Fibroblast of mammary gland (primary cell): ENCODE measurements at regions not wholly inside any gene's neighbourhood (a gene's known extent, or its start where the extent isn't known, plus 50 kb on each side); places are given as distances from the start of the nearest gene placed in this dataset.

ENCODE experiments used
- DNase-seq: peaks from one replicate; pipeline ENCODE4 v3.0.0-alpha.2; 2010; ENCODE audit warnings: low read depth
- H3K4me3 ChIP-seq: 2 replicates; pipeline ENCODE4 v1.5.1; 2011; ENCODE audit warnings: low read depth, mild to moderate bottlenecking, low read length, moderate library complexity; ENCODE audit not compliant: control insufficient read depth
- TF ChIP-seq, protein P1 (sequence below): conservative IDR thresholded peaks from 2 replicates; pipeline ENCODE4 v1.5.1; 2011; ENCODE audit warnings: low read depth, low read length, inconsistent platforms; ENCODE audit not compliant: control insufficient read depth, insufficient read depth

DNA sequence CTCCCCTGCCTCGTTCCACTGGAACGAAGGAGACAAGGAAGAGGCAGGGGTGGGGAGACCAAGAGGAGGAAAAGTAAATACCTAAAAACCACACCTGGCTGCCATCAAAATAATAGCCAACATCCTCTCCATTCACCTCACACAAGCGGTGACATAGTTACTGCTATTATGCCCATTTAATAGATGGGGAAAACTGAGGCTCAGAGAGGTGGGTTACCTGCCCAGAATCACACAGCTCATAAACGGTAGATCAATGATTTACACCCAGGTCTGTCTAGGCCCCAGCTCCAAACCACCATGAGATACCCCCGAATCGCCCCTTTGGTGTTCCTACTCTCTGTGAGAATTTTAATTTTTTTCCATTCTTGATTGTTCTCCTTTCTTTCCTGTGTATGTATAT lies 253.8 kb downstream of the BMP7 start:
- TF ChIP-seq, protein P1, sequence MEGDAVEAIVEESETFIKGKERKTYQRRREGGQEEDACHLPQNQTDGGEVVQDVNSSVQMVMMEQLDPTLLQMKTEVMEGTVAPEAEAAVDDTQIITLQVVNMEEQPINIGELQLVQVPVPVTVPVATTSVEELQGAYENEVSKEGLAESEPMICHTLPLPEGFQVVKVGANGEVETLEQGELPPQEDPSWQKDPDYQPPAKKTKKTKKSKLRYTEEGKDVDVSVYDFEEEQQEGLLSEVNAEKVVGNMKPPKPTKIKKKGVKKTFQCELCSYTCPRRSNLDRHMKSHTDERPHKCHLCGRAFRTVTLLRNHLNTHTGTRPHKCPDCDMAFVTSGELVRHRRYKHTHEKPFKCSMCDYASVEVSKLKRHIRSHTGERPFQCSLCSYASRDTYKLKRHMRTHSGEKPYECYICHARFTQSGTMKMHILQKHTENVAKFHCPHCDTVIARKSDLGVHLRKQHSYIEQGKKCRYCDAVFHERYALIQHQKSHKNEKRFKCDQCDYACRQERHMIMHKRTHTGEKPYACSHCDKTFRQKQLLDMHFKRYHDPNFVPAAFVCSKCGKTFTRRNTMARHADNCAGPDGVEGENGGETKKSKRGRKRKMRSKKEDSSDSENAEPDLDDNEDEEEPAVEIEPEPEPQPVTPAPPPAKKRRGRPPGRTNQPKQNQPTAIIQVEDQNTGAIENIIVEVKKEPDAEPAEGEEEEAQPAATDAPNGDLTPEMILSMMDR: no peak
- no peak for DNase-seq
- H3K4me3 ChIP-seq: no peak overlapping the region

DNA sequence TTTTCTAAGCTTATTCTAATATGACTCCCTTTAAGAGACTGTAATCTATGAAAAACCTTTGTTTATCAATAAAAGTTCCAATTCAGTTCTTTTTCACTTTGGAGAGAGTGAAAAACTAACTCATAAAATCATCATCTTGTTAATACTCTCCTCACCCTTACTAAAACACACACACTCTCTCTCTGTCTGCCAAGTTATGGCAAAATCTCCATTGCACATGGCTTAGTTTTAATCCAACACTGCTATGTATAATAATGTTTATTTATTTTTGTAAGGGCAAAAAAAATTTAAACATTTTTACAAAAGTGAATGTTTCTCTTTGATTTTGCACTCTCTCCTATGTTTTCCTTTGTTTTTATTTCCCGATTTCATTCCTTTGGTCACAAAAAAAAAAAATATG lies 253.2 kb downstream of the BMP7 start:
- TF ChIP-seq, protein P1: no peak
- no peak overlapping the region for H3K4me3 ChIP-seq
- no peak for DNase-seq

DNA sequence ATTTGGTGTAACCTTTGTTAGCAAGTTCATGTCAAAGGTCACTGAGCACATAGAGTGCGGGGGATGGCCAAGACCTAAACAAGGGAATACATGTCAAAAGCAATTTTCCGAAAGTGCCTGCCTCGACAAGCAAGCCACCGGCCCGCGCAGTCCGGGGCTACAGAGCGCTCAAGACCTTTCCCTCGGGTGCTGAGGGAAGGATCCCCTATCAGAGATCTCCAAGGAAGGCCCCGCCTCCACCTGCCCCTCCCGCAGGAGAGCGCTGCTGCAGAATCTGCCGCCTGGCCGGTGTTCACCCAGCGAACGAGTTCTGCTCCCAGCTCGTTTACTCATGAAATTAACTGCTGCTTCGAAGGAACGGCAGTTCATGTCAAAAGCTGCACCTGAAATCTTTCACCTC lies 252.7 kb downstream of the BMP7 start:
- no peak overlapping the region for H3K4me3 ChIP-seq
- TF ChIP-seq, protein P1: no peak
- DNase-seq: no peak

DNA sequence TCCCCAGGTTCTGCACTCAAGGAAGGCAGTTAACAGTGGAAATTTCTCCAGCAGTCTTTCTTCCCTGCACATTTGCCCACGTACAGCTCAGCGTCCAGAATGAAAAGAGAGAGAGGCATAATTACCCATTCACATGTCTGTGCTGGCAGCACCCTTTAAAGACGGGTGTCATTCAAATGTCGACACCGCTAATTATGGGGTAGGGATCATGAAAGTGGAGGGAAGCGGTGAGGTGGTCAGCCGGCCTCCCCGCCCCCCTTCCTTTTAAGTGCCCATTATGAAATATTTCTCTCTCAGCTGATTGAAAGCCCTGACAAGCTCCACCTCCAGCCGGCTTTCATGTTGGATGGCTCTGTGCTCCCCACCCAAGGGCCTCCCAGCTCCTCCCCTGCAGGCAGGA lies 246.1 kb downstream of the BMP7 start:
- H3K4me3 ChIP-seq: no peak overlapping the region
- DNase-seq: no peak
- TF ChIP-seq, protein P1: no peak

DNA sequence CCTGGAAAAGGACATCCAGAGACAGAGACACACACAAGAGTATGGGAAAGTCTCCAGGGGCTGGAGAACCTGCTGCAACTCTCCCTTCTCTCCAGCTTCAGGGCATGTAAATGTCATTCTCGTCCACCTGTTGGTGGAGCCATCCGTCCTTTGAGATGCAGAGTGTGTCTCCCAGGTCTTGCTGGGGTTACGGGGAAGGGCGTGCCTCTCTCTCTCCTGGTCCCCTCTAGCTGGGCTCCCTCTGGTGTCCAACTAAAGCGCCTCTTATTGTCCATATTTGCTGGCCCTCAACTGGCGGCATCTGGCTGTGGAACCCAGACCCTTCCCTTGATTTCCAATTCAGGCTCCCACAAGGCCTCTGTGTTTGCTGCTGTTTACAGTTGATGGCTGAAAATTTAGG lies 244.1 kb downstream of the BMP7 start:
- no peak overlapping the region for H3K4me3 ChIP-seq
- TF ChIP-seq, protein P1: no peak
- no peak for DNase-seq

DNA sequence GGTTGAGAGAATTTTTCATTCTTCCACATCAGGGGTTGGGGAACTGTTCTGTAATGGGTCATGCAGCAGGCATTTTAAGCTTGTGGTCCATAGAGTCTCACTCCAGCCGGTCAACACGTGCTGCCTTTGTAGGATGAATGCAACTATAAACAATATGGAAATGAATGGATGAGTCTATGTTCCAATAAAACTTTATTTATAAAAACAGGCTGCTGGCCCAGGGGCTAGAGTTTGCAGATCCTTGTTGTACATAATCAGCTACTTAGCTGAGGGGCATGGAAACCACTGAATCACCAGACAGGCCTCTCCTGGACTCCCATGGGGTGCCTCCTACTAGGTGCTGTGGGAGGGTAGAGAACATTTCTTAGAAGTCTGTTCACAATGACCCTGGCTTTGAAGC lies 243.4 kb downstream of the BMP7 start:
- no peak overlapping the region for H3K4me3 ChIP-seq
- TF ChIP-seq, protein P1: no peak
- no peak for DNase-seq

DNA sequence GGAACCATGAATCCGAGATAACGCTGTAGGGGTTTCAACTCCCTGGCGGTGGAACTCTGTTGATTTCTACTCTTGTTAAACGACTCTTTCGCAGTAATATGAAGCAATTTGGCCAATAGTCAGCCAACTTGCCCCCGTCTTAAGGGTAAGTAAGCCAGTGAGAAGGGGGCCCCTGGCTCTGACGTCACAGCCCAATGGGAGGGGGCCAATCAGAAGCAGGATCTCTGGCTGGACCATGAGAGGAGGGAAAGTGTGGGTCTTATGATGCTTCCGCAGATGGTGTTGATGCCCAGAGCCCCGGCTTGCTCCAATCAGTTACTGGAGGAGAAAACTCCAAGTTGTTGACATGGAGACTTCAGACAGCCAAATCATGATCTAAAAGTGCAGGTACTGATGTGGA lies 242.4 kb downstream of the BMP7 start:
- TF ChIP-seq, protein P1: no peak
- no peak overlapping the region for H3K4me3 ChIP-seq
- DNase-seq: no peak
